ENCODE measurements at regions not wholly inside any gene's neighbourhood (a gene's known extent, or its start where the extent isn't known, plus 50 kb on each side); places are given as distances from the start of the nearest gene placed in this dataset.

- no peak for TF ChIP-seq CTCF (IDR thresholded peaks at IDR 0.05; ENCODE audit: insufficient read depth, low read length, missing control alignments)
- no peak for DNase-seq (ENCODE audit: low read depth, low spot score)
- CTCF ChIA-PET = interaction anchor here (5.4 kb wide), 1 partner anchor 11 kb away, joined by 59 read pairs; no protein-coding TSS in a partner anchor
- POLR2A ChIA-PET = no interaction called here
- H3K4me3 ChIP-seq (ENCODE audit: low read depth, low read length) = no peak overlapping the region
These were observed 535.8 kb downstream of the FUT8 start for GRCh38 chr14:65948302-65948701.

GRCh38 chr14:65949711-65950516 is 536.3 kb upstream of the CCDC196 start:
- ChIA-PET POLR2A (no interaction called here), CTCF (interaction anchor here (1.0 to 5.4 kb wide), 2 partner anchors 10 to 536 kb away, joined by 3 to 59 read pairs; no protein-coding TSS in a partner anchor)
- no peak for TF ChIP-seq CTCF (IDR thresholded peaks at IDR 0.05; ENCODE audit: insufficient read depth, low read length, missing control alignments)
- no peak for DNase-seq (ENCODE audit: low read depth, low spot score)
- no peak overlapping the region for H3K4me3 ChIP-seq (ENCODE audit: low read depth, low read length)

GRCh38 chr14:65954942-65955341 is 531.2 kb upstream of the CCDC196 start:
- POLR2A ChIA-PET = no interaction called here
- CTCF ChIA-PET = interaction anchor here (1.8 to 7.7 kb wide), 2 partner anchors 11 to 540 kb away, joined by 8 to 138 read pairs; partner anchors contain the start of gene FUT8

GRCh38 chr14:65957631-65958205 is 528.5 kb upstream of the CCDC196 start:
- ChIA-PET POLR2A (interaction anchor here (0.6 kb wide), 1 partner anchor 133 kb away, joined by 3 read pairs; no protein-coding TSS in a partner anchor), CTCF (interaction anchor here (1.0 to 7.7 kb wide), 13 partner anchors 8 to 794 kb away, joined by 3 to 138 read pairs (median 12); partner anchors contain the start of gene FUT8)

More at GRCh38 chr14:65954942-65955341, 531.2 kb upstream of the CCDC196 start:
- DNase-seq (ENCODE audit: low read depth, low spot score) = no peak
- TF ChIP-seq CTCF (IDR thresholded peaks at IDR 0.05; ENCODE audit: insufficient read depth, low read length, missing control alignments) = no peak
- no peak overlapping the region for H3K4me3 ChIP-seq (ENCODE audit: low read depth, low read length)

GRCh38 chr14:65958664-65959562 is 527.3 kb upstream of the CCDC196 start:
- ChIA-PET CTCF (interaction anchor here (0.8 to 7.7 kb wide), 35 partner anchors 9 to 800 kb away, joined by 3 to 138 read pairs (median 4); partner anchors contain the start of gene FUT8), POLR2A (no interaction called here)
- no peak overlapping the region for H3K4me3 ChIP-seq (ENCODE audit: low read depth, low read length)
- no peak for DNase-seq (ENCODE audit: low read depth, low spot score)
- TF ChIP-seq CTCF (IDR thresholded peaks at IDR 0.05; ENCODE audit: insufficient read depth, low read length, missing control alignments) = peak; percentile 18

More at GRCh38 chr14:65957631-65958205, 528.5 kb upstream of the CCDC196 start:
- TF ChIP-seq CTCF (IDR thresholded peaks at IDR 0.05; ENCODE audit: insufficient read depth, low read length, missing control alignments) = no peak
- DNase-seq (ENCODE audit: low read depth, low spot score) = no peak
- no peak overlapping the region for H3K4me3 ChIP-seq (ENCODE audit: low read depth, low read length)

Measured in AG04449 (cell line).